Right lobe of liver (tissue), 4 donors: ENCODE measurements at regions not wholly inside any gene's neighbourhood (a gene's known extent, or its start where the extent isn't known, plus 50 kb on each side); places are given as distances from the start of the nearest gene placed in this dataset.

ENCODE experiments used
- POLR2A ChIP-seq: fragments of 450-650 bp; IDR thresholded peaks from one replicate; pipeline ENCODE4 v1.6.1; 2017; ENCODE audit warnings: antibody characterized with exemption, mild to moderate bottlenecking
- TF ChIP-seq, protein P1 (sequence below), 4 donors: fragments of 200-600 bp in 3 of 4; fragments of 450-650 bp in 1 of 4; IDR thresholded peaks; one replicate each; pipeline versions ENCODE4 v1.5.1 to v1.8.0; 2016 to 2022; ENCODE audit warnings: antibody characterized with exemption in 4 of 4, mild to moderate bottlenecking in 2 of 4
- donor health status: DM: no; HTN: no; CAD: no.
- donor health status: DM: no; HTN: no; CAD: no.
- donor health status: DM: no; HTN: yes; CAD: no.

DNA sequence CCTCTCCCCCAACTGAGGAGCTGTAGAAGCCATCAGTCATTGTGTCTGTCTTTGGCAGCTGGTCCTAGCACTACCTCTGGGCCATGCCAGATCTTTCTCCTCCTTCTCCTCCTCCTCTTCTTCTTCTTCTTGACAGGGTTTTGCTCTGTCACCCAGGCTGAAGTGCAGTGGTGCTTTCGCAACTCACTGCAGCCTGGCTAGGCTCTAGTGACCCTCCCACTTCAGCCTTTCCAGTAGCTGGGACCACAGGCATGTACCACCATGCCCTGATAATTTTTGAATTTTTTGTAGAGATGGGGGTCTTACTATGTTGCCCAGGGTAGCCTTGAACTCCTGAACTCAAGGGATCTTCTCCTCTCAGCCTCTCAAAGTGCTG lies 50.1 kb upstream of the SHANK2 start:
- no peak for TF ChIP-seq POLR2A
- TF ChIP-seq, protein P1, sequence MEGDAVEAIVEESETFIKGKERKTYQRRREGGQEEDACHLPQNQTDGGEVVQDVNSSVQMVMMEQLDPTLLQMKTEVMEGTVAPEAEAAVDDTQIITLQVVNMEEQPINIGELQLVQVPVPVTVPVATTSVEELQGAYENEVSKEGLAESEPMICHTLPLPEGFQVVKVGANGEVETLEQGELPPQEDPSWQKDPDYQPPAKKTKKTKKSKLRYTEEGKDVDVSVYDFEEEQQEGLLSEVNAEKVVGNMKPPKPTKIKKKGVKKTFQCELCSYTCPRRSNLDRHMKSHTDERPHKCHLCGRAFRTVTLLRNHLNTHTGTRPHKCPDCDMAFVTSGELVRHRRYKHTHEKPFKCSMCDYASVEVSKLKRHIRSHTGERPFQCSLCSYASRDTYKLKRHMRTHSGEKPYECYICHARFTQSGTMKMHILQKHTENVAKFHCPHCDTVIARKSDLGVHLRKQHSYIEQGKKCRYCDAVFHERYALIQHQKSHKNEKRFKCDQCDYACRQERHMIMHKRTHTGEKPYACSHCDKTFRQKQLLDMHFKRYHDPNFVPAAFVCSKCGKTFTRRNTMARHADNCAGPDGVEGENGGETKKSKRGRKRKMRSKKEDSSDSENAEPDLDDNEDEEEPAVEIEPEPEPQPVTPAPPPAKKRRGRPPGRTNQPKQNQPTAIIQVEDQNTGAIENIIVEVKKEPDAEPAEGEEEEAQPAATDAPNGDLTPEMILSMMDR (IDR thresholded peaks at IDR 0.05), result no peak
